ENCODE measurements at regions not wholly inside any gene's neighbourhood (a gene's known extent, or its start where the extent isn't known, plus 50 kb on each side); places are given as distances from the start of the nearest gene placed in this dataset.

DNA sequence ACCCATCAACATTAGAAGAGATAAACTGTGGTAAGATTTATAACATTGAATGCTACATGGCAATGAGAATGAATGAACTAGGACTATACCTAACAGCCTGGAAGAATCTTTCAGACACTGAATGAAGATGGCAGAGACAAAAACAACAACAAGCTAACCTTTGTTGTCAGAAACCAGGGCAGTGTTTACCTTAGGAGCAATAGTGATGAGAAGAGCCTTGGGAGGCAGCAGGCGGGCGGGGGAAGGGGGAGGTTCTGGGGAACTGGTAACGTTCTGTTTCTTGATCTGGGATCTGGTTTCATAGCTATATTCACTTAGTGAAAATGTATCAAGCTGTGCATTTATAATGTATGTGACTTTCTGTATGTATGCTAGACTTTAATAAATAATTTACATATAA lies 139.0 kb upstream of the TNRC6C start:
- 79% methylated on average over 3 of the region's 3 CpGs; no CpG with 5 or more reads in 1 of the 2 experiments for WGBS, 2 experiments (ENCODE audit: extremely low coverage in 1 of 2, insufficient coverage in 1 of 2, insufficient read length in 1 of 2, insufficient replicate concordance in 2 of 2, low coverage in 1 of 2, low lambda C conversion rate in 2 of 2, missing lambda C conversion rate in 1 of 2)

More for the DNA sequence above, 139.0 kb upstream of the TNRC6C start:
- no peaks in the 10 kb centered on the region; a peak in 2 of 7 replicates for H3K27me3 ChIP-seq (replicated peaks in 1 of 4; ENCODE audit: control insufficient read depth in 3 of 4, extremely low read depth in 1 of 4, insufficient read depth in 3 of 4, low read length in 3 of 4)
- no peak overlapping the region for H3K18ac ChIP-seq (ENCODE audit: extremely low read depth, low read length)
- no peak overlapping the region for H2AFZ ChIP-seq (ENCODE audit: low read length)
- no peak overlapping the region for H3K14ac ChIP-seq (ENCODE audit: insufficient read length)
- H3K23me2 ChIP-seq (ENCODE audit: low read depth, low read length): no peaks in the 10 kb centered on the region
- H2BK12ac ChIP-seq (ENCODE audit: low read depth, low read length): no peak overlapping the region
- no peak overlapping the region for H3K4ac ChIP-seq (replicated peaks; ENCODE audit: insufficient read length, low read depth, low read length)
- H3K79me1 ChIP-seq (ENCODE audit: low read depth, low read length): no peaks in the 10 kb centered on the region
- H3K23ac ChIP-seq (ENCODE audit: insufficient read length): no peak overlapping the region
- no peak overlapping the region for H2AK5ac ChIP-seq (ENCODE audit: low read depth, low read length)
- no peaks in the 10 kb centered on the region for H3K36me3 ChIP-seq (ENCODE audit: control insufficient read depth in 2 of 4, insufficient read depth in 4 of 4, low read length in 3 of 4)
- no peak overlapping the region for H2BK5ac ChIP-seq (ENCODE audit: low read depth, low read length)
- no peak for FAIRE-seq
- no peaks in the 10 kb centered on the region for H3K79me2 ChIP-seq (ENCODE audit: control insufficient read depth in 1 of 2, insufficient read depth in 2 of 2, low read length in 2 of 2)
- H3K9ac ChIP-seq (replicated peaks in 1 of 4; ENCODE audit: extremely low read depth in 1 of 4, low read depth in 3 of 4, low read length in 3 of 4): peak overlapping the region in 1 of 4 experiments; percentile 40; a peak in 1 of 7 replicates
- no peak overlapping the region for H3K27ac ChIP-seq (ENCODE audit: low read depth, low read length)
- POLR2A ChIA-PET (ENCODE audit: partially characterized antibody): interaction anchor here (0.5 to 1.7 kb wide), 5 partner anchors 8 to 69 kb away, joined by 3 to 6 read pairs (median 4); no protein-coding TSS in a partner anchor
- H3K56ac ChIP-seq (replicated peaks; ENCODE audit: insufficient read length, low read depth, low read length): no peak overlapping the region
- no peaks in the 10 kb centered on the region for H4K20me1 ChIP-seq (replicated peaks in 1 of 2; ENCODE audit: control insufficient read depth in 1 of 2, insufficient read depth in 2 of 2, low read length in 2 of 2)
- no peak overlapping the region for H2BK120ac ChIP-seq (replicated peaks; ENCODE audit: low read depth, low read length)
- no peak overlapping the region for H4K91ac ChIP-seq (replicated peaks; ENCODE audit: insufficient read length, low read length)
- no peak overlapping the region for H4K8ac ChIP-seq (ENCODE audit: extremely low read depth, insufficient read depth, low read length)
- DNase-seq (ENCODE audit: low read depth in 1 of 2, low spot score in 2 of 2): no peak
- no peak overlapping the region for H2BK15ac ChIP-seq (ENCODE audit: low read length)
- CTCF ChIA-PET (ENCODE audit: partially characterized antibody): interaction anchor here (0.6 to 1.6 kb wide), 7 partner anchors 10 to 819 kb away, joined by 3 to 5 read pairs (median 4); no protein-coding TSS in a partner anchor
- H2BK20ac ChIP-seq (ENCODE audit: low read length): no peak overlapping the region
- no peaks in the 10 kb centered on the region for H3K9me3 ChIP-seq (ENCODE audit: insufficient read depth in 2 of 2, low read depth in 1 of 2, low read length in 1 of 2)
- H3K4me2 ChIP-seq (ENCODE audit: insufficient read depth in 1 of 2, low read depth in 2 of 2, low read length in 2 of 2): no peak overlapping the region
- peaks cover 0 to 7% (median 2%) of the 10 kb centered on the region in 4 experiments; a peak in 4 of 7 replicates for H3K4me1 ChIP-seq (replicated peaks in 1 of 4; ENCODE audit: control insufficient read depth in 3 of 4, insufficient read depth in 4 of 4, low read length in 3 of 4)
- no peak overlapping the region for H4K5ac ChIP-seq (ENCODE audit: insufficient read length, low read depth, low read length)
- no peak overlapping the region for H3K4me3 ChIP-seq (ENCODE audit: extremely low read depth in 1 of 4, insufficient read depth in 2 of 4, low read depth in 3 of 4, low read length in 4 of 4)
- TF ChIP-seq EP300 (IDR thresholded peaks at IDR 0.05; ENCODE audit: borderline replicate concordance in 1 of 2, low read depth in 2 of 2, low read length in 2 of 2) (peak in 1 of 2 experiments; percentile 45; a peak in 1 of 3 replicates), TAF7 (optimal IDR thresholded peaks at IDR 0.05; ENCODE audit: borderline replicate concordance, low read depth, low read length) (no peak), SP1 (IDR thresholded peaks at IDR 0.05; ENCODE audit: low read depth, low read length) (0 out of 2 replicates have a peak, but pooled peaks have one; percentile 5)
